Mesendoderm (in vitro differentiated cells): ENCODE measurements at regions not wholly inside any gene's neighbourhood (a gene's known extent, or its start where the extent isn't known, plus 50 kb on each side); places are given as distances from the start of the nearest gene placed in this dataset.
"Not testable (repeated sequence)": the region's sequence is repeated elsewhere in the genome, so short reads cannot be mapped to it uniquely, and the experiment has no call there.

Experiments used
- DNase-seq: peaks from one replicate; pipeline ENCODE4 v3.0.0; 2013
- H2AK5ac ChIP-seq: 2 replicates; pipeline ENCODE4 v1.6.1; 2013; ENCODE audit warnings: low read length, inconsistent platforms
- H2BK120ac ChIP-seq: 2 replicates; pipeline ENCODE4 v1.6.1; 2013; ENCODE audit warnings: low read depth, mild to moderate bottlenecking, low read length, moderate library complexity, mixed read lengths
- H2BK15ac ChIP-seq: replicated peaks from 2 replicates; pipeline ENCODE4 v1.6.1; 2013; ENCODE audit warnings: low read depth, mild to moderate bottlenecking, moderate library complexity
- H2BK5ac ChIP-seq: 2 replicates; pipeline ENCODE4 v1.6.1; 2013; ENCODE audit warnings: low read length, inconsistent platforms
- H3K18ac ChIP-seq: 2 replicates; pipeline ENCODE4 v1.6.1; 2013; ENCODE audit warnings: mild to moderate bottlenecking, low read length, mixed read lengths
- H3K23ac ChIP-seq: one replicate; pipeline ENCODE4 v1.6.1; 2013; ENCODE audit warnings: low read length
- H3K27ac ChIP-seq: 2 replicates; pipeline ENCODE4 v1.5.1; 2013; ENCODE audit warnings: low read depth, mild to moderate bottlenecking, inconsistent platforms, low read length, moderate library complexity
- H3K27me3 ChIP-seq: 2 replicates; pipeline ENCODE4 v1.6.1; 2013; ENCODE audit warnings: low read length, control low read depth, mild to moderate bottlenecking, inconsistent platforms; ENCODE audit not compliant: insufficient read depth, poor library complexity
- H3K36me3 ChIP-seq: 2 replicates; pipeline ENCODE4 v1.6.1; 2013; ENCODE audit warnings: low read length, inconsistent platforms; ENCODE audit not compliant: control insufficient read depth, insufficient read depth
- H3K4ac ChIP-seq: one replicate; pipeline ENCODE4 v1.6.1; 2013; ENCODE audit warnings: low read depth, mild to moderate bottlenecking, low read length, moderate library complexity
- H3K4me1 ChIP-seq: 2 replicates; pipeline ENCODE4 v1.6.1; 2013; ENCODE audit warnings: low read depth, low read length, inconsistent platforms; ENCODE audit not compliant: control insufficient read depth
- H3K4me2 ChIP-seq: 2 replicates; pipeline ENCODE4 v1.6.1; 2013; ENCODE audit warnings: low read length
- H3K4me3 ChIP-seq: 2 replicates; pipeline ENCODE4 v1.5.1; 2013; ENCODE audit warnings: mild to moderate bottlenecking, low read length
- H3K56ac ChIP-seq: one replicate; pipeline ENCODE4 v1.6.1; 2013; ENCODE audit warnings: low read length
- H3K79me1 ChIP-seq: 2 replicates; pipeline ENCODE4 v1.6.1; 2013; ENCODE audit warnings: low read length, inconsistent platforms
- H3K79me2 ChIP-seq: 2 replicates; pipeline ENCODE4 v1.6.1; 2013; ENCODE audit warnings: mild to moderate bottlenecking, low read length; ENCODE audit not compliant: control insufficient read depth, insufficient read depth
- H3K9ac ChIP-seq: 2 replicates; pipeline ENCODE4 v1.6.1; 2013; ENCODE audit warnings: low read length, inconsistent platforms
- H4K5ac ChIP-seq: one replicate; pipeline ENCODE4 v1.6.1; 2013; ENCODE audit warnings: low read length
- H4K8ac ChIP-seq: one replicate; pipeline ENCODE4 v1.6.1; 2013; ENCODE audit warnings: low read depth, mild to moderate bottlenecking, control low read depth, low read length, moderate library complexity
- WGBS: extraction: QIAGEN DNeasy Blood & Tissue Kit; methylation state at CpG from one replicate; pipeline ENCODE4 v1.1.7; 2013; ENCODE audit warnings: low lambda C conversion rate, missing lambda C conversion rate; ENCODE audit not compliant: insufficient coverage; ENCODE audit errors: extremely low coverage; 5-methylcytosine and 5-hydroxymethylcytosine counted together

DNA sequence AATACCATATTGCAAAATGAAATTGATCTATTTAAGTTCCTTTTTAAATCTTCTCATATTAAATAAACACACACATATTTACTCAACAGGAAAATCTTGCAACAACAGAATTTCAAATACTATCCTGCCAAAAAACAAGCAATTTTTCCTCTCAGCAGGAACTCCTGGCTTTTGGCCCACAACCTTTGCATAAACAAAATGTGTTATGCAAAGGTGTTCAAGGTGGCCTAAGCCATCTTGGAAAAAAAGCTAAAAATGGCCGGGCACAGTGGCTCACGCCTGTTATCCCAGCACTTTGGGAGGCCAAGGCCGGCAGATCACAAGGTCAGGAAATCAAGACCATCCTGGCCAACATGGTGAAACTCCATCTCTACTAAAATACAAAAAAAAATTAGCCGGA, 383.6 kb downstream of the KCNJ18 start:
- not testable (repeated sequence) for H2BK5ac ChIP-seq, H3K56ac ChIP-seq, H3K9ac ChIP-seq, H4K8ac ChIP-seq, H2BK120ac ChIP-seq, H4K5ac ChIP-seq, H3K79me1 ChIP-seq, H2BK15ac ChIP-seq, H3K4me2 ChIP-seq, H3K23ac ChIP-seq, H3K4ac ChIP-seq, H3K79me2 ChIP-seq, DNase-seq, H3K36me3 ChIP-seq, H3K4me1 ChIP-seq, H3K27me3 ChIP-seq, H3K27ac ChIP-seq, H3K18ac ChIP-seq, H3K4me3 ChIP-seq, H2AK5ac ChIP-seq
- WGBS: no CpG with 5 or more reads among the region's 4 CpGs

GRCh38 chr17:22088589-22088988, 396.3 kb downstream of the KCNJ18 start:
- H3K27ac ChIP-seq, H2BK15ac ChIP-seq, H3K23ac ChIP-seq, DNase-seq, H3K9ac ChIP-seq, H3K18ac ChIP-seq, H4K8ac ChIP-seq, H3K4ac ChIP-seq, H3K79me2 ChIP-seq, H3K27me3 ChIP-seq, H3K79me1 ChIP-seq, H4K5ac ChIP-seq, H3K4me3 ChIP-seq, H3K36me3 ChIP-seq, H2BK120ac ChIP-seq, H3K4me1 ChIP-seq, H3K56ac ChIP-seq, H2AK5ac ChIP-seq, H3K4me2 ChIP-seq, H2BK5ac ChIP-seq: not testable (repeated sequence)
- WGBS: no CpG with 5 or more reads among the region's 12 CpGs

DNA sequence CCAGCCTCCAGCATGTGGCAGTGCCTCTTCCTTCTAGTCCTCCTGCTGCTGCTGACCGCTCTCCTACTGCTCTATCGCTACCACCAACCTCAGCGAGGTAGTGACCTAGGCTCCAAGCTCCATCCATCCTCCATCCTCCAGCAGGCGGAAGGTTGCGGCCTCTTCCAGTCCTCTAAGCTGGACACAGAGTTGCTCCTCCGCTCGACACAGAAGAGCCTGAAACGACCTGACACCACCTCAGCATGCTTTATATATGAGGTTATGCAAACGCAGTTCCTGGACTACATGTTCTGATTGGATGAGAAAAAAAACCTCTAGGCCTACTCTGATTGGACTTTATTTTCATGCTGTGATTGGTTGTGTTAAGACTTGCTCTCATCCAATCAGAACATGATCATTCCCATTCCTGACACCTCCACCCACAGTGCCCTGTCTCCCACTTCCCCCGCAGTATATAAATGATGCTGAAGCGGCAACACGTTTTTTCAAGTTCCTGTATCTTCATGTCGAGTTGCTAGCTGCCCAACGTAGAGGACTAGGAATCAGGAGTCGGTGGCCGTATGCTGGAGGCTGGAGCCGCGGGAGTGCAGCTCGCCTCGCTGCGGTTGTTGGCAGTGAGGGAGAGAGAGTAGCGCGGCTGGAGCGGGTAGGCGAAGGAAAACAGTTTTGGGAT, 398.1 kb downstream of the KCNJ18 start:
- no peaks in the 10 kb centered on the region for H3K79me2 ChIP-seq
- H2AK5ac ChIP-seq: no peak overlapping the region
- no peak overlapping the region for H4K5ac ChIP-seq
- H2BK5ac ChIP-seq: no peak overlapping the region
- no peak overlapping the region for H3K9ac ChIP-seq
- WGBS: no CpG with 5 or more reads among the region's 25 CpGs
- no peaks in the 10 kb centered on the region for H3K27me3 ChIP-seq
- H3K36me3 ChIP-seq: no peaks in the 10 kb centered on the region
- DNase-seq: peak; percentile 1
- no peak overlapping the region for H2BK120ac ChIP-seq
- no peak overlapping the region for H3K4me3 ChIP-seq
- H3K4ac ChIP-seq: no peak overlapping the region
- no peak overlapping the region for H3K4me2 ChIP-seq
- H3K18ac ChIP-seq: no peak overlapping the region
- H4K8ac ChIP-seq: no peak overlapping the region
- no peaks in the 10 kb centered on the region for H3K79me1 ChIP-seq
- H3K27ac ChIP-seq: no peak overlapping the region
- no peaks in the 10 kb centered on the region for H3K4me1 ChIP-seq
- no peak overlapping the region for H2BK15ac ChIP-seq
- H3K56ac ChIP-seq: no peak overlapping the region
- no peak overlapping the region for H3K23ac ChIP-seq

- not testable (repeated sequence) for DNase-seq, H2BK5ac ChIP-seq, H3K79me2 ChIP-seq, H3K23ac ChIP-seq, H3K18ac ChIP-seq, H4K5ac ChIP-seq, H2AK5ac ChIP-seq, H3K36me3 ChIP-seq, H3K4ac ChIP-seq, H4K8ac ChIP-seq, H3K4me1 ChIP-seq, H3K27ac ChIP-seq, H3K4me2 ChIP-seq, H3K27me3 ChIP-seq, H2BK15ac ChIP-seq, H3K79me1 ChIP-seq, H2BK120ac ChIP-seq
- H3K9ac ChIP-seq: peak overlapping the region; percentile 59
- H3K4me3 ChIP-seq: peak overlapping the region; percentile 26
- over 99% methylated on average over 6 of the region's 11 CpGs for WGBS
- peak overlapping the region; percentile 60 for H3K56ac ChIP-seq
These were observed 398.8 kb downstream of the KCNJ18 start for GRCh38 chr17:22091041-22091679.

- not testable (repeated sequence) for H4K8ac ChIP-seq, H2BK5ac ChIP-seq, H3K9ac ChIP-seq, H3K79me2 ChIP-seq, H3K23ac ChIP-seq, H3K56ac ChIP-seq, H3K36me3 ChIP-seq, H3K27ac ChIP-seq, H3K18ac ChIP-seq, H2AK5ac ChIP-seq, H3K4me2 ChIP-seq, H3K4me1 ChIP-seq, H3K4me3 ChIP-seq, DNase-seq, H2BK15ac ChIP-seq, H3K4ac ChIP-seq, H3K27me3 ChIP-seq, H3K79me1 ChIP-seq, H2BK120ac ChIP-seq, H4K5ac ChIP-seq
- no CpG with 5 or more reads among the region's 4 CpGs for WGBS
These were observed 399.5 kb downstream of the KCNJ18 start for GRCh38 chr17:22091840-22092239.

GRCh38 chr17:22095414-22095813, 403.1 kb downstream of the KCNJ18 start:
- not testable (repeated sequence) for H3K56ac ChIP-seq, H2BK5ac ChIP-seq, H3K27me3 ChIP-seq, H2AK5ac ChIP-seq, H3K4me1 ChIP-seq, H3K9ac ChIP-seq, H3K18ac ChIP-seq, H3K23ac ChIP-seq, H3K4me3 ChIP-seq, H2BK120ac ChIP-seq, H2BK15ac ChIP-seq, H3K27ac ChIP-seq, H3K79me2 ChIP-seq, H4K8ac ChIP-seq, H4K5ac ChIP-seq, H3K4me2 ChIP-seq, H3K36me3 ChIP-seq, DNase-seq, H3K4ac ChIP-seq, H3K79me1 ChIP-seq
- WGBS: no CpG with 5 or more reads among the region's 2 CpGs
